ENCODE measurements at regions not wholly inside any gene's neighbourhood (a gene's known extent, or its start where the extent isn't known, plus 50 kb on each side); places are given as distances from the start of the nearest gene placed in this dataset.

DNA sequence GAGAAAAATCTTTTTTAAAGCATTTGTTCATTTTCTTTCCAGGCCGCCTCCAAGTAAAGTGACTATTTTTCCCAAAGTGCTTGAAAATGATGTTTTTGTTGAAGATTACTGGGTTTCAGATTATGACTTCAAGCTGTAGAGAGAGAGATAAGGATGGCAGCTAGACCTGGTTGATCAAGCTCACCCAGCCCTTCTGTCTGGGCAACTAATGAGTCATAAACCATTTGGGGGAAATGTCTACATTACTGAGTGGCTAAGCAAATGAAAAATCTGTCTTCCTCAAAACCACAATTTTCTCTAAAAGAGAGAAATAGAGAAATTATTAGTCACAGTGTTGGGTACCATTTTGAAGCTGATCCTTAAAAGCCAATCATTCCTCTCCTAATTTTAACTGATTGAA lies 355.4 kb upstream of the CPEB2 start:
- TF ChIP-seq, protein P1, sequence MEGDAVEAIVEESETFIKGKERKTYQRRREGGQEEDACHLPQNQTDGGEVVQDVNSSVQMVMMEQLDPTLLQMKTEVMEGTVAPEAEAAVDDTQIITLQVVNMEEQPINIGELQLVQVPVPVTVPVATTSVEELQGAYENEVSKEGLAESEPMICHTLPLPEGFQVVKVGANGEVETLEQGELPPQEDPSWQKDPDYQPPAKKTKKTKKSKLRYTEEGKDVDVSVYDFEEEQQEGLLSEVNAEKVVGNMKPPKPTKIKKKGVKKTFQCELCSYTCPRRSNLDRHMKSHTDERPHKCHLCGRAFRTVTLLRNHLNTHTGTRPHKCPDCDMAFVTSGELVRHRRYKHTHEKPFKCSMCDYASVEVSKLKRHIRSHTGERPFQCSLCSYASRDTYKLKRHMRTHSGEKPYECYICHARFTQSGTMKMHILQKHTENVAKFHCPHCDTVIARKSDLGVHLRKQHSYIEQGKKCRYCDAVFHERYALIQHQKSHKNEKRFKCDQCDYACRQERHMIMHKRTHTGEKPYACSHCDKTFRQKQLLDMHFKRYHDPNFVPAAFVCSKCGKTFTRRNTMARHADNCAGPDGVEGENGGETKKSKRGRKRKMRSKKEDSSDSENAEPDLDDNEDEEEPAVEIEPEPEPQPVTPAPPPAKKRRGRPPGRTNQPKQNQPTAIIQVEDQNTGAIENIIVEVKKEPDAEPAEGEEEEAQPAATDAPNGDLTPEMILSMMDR (IDR thresholded peaks at IDR 0.05; ENCODE audit: low read depth, low read length, poor library complexity, severe bottlenecking): no peak
- TF ChIP-seq EZH2phosphoT487 (IDR thresholded peaks at IDR 0.05; ENCODE audit: borderline replicate concordance, low read length): no peak

Measured in DOHH2 (cell line).